Right cardiac atrium (tissue), 5 donors: ENCODE measurements at regions not wholly inside any gene's neighbourhood (a gene's known extent, or its start where the extent isn't known, plus 50 kb on each side); places are given as distances from the start of the nearest gene placed in this dataset.
A peak's percentile ranks its signal among the peaks of the same experiment; 100 is the strongest.

Experiments
- ATAC-seq, 2 donors: fragments of 200-7000 bp; cut with Tn5 transposase; one replicate each; pipeline versions ENCODE4 v1.8.0 to v1.9.1; 2020; ENCODE audit warnings: moderate library complexity in 2 of 2, mild to moderate bottlenecking in 1 of 2
- DNase-seq, 3 donors: peaks; one replicate each; pipeline ENCODE4 v3.0.0-alpha.2; 2020
- H3K27ac ChIP-seq: one replicate; pipeline ENCODE4 v1.5.1; 2013; ENCODE audit warnings: mild to moderate bottlenecking, low read length, control low read depth, moderate library complexity
- H3K27me3 ChIP-seq: one replicate; pipeline ENCODE4 v1.6.1; 2013; ENCODE audit not compliant: control insufficient read depth, insufficient read depth
- H3K4me1 ChIP-seq: one replicate; pipeline ENCODE4 v1.6.1; 2013; ENCODE audit warnings: low read length; ENCODE audit not compliant: control insufficient read depth, insufficient read depth
- H3K4me3 ChIP-seq: one replicate; pipeline ENCODE4 v1.5.1; 2013; ENCODE audit warnings: low read length, control low read depth
- H3K9me3 ChIP-seq: one replicate; pipeline ENCODE4 v1.6.1; 2013; ENCODE audit warnings: low read length; ENCODE audit not compliant: control insufficient read depth
- WGBS: extraction: QIAGEN DNeasy Blood & Tissue Kit; methylation state at CpG from one replicate; pipeline ENCODE4 v1.1.7; 2013; 5-methylcytosine and 5-hydroxymethylcytosine counted together
- intact Hi-C, 4 donors: fragments of 100-400 bp; cut with DNase I; formaldehyde crosslinking; loops; one replicate each; pipeline versions ENCODE4 v1.11.0 to v1.14.0; 2022 to 2023
- donor health status: healthy with polysubstance abuse.
- donor health status: DM: no; HTN: yes; CAD: no.
- donor health status: DM: no; HTN: no; CAD: no.
- donor health status: DM: no; HTN: yes; CAD: no; lungs with severe emphysema.
- donor health status: DM: yes; HTN: yes; CAD: no.

- Histone ChIP-seq H3K4me3 (no peak overlapping the region), H3K27me3 (no peaks in the 10 kb centered on the region), H3K4me1 (no peaks in the 10 kb centered on the region), H3K9me3 (no peaks in the 10 kb centered on the region), H3K27ac (no peak overlapping the region)
- DNase-seq = peak in 1 of 3 donors; percentile 67
- 62% methylated on average over 18 of the region's 18 CpGs for WGBS
- peak in 1 of 2 donors; percentile 68 for ATAC-seq
- intact Hi-C loops = no loop called here
Measured at GRCh38 chr15:70337277-70338186, 239.8 kb upstream of the TLE3 start.

DNA sequence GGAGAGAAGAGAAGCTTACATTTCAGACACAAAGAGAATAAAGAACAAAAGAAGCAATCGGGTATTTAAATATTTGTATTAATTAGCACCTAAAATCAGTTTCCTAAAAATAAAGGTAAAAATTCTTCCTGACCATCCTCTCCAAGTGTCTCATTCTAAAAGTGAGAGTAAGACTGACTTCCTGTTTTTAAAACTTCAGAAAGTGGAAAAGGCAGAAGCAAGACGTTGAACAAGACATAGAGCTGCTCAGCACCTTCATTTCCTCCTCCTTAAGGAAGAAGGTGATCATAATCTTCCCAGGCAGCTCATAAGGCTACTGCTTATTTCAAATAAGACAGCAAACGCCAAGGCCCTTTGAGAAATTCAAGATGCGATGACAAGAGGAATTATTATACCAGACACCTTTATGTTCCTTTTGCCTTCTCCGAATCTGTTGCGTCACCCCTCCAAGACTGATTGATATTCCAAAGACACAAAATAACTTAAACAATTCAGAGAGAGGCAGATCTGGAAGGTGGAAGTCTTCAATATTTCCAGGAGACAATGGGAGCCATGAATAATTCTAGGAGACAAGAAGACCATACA lies 238.8 kb upstream of the TLE3 start:
- ATAC-seq (no peak), DNase-seq (no peak)
- no peak overlapping the region for H3K4me3 ChIP-seq
- intact Hi-C loops = no loop called here
- 87% methylated on average over 6 of the region's 6 CpGs for WGBS
- H3K27me3 ChIP-seq = no peaks in the 10 kb centered on the region
- no peaks in the 10 kb centered on the region for H3K4me1 ChIP-seq
- no peaks in the 10 kb centered on the region for H3K9me3 ChIP-seq
- H3K27ac ChIP-seq = no peak overlapping the region

- 97% methylated on average over 5 of the region's 5 CpGs for WGBS
Measured at GRCh38 chr15:70334286-70334685, 236.6 kb upstream of the TLE3 start.

GRCh38 chr15:70329179-70329578 lies 231.5 kb upstream of the TLE3 start:
- no peaks in the 10 kb centered on the region for H3K9me3 ChIP-seq
- H3K27ac ChIP-seq = no peak overlapping the region
- H3K4me1 ChIP-seq = peaks cover 6% of the 10 kb centered on the region
- no peaks in the 10 kb centered on the region for H3K27me3 ChIP-seq
- no peak for DNase-seq
- H3K4me3 ChIP-seq = no peak overlapping the region
- no peak for ATAC-seq
- 84% methylated on average over 8 of the region's 8 CpGs for WGBS
- intact Hi-C loops = no loop called here

More at GRCh38 chr15:70334286-70334685, 236.6 kb upstream of the TLE3 start:
- Histone ChIP-seq H3K9me3 (no peaks in the 10 kb centered on the region), H3K4me3 (no peak overlapping the region), H3K27me3 (no peaks in the 10 kb centered on the region), H3K4me1 (no peaks in the 10 kb centered on the region), H3K27ac (no peak overlapping the region)
- no peak for DNase-seq
- ATAC-seq = no peak
- intact Hi-C loops = no loop called here

- H3K27ac ChIP-seq = no peak overlapping the region
- ATAC-seq (no peak), DNase-seq (no peak)
- H3K9me3 ChIP-seq = no peaks in the 10 kb centered on the region
- no peaks in the 10 kb centered on the region for H3K27me3 ChIP-seq
- H3K4me3 ChIP-seq = no peak overlapping the region
- intact Hi-C loops = no loop called here
- peaks cover 6% of the 10 kb centered on the region for H3K4me1 ChIP-seq
- WGBS = 46% methylated on average over 3 of the region's 3 CpGs
Measured at GRCh38 chr15:70328679-70329115, 231.0 kb upstream of the TLE3 start.

GRCh38 chr15:70327856-70328678 lies 230.3 kb upstream of the TLE3 start:
- peak; percentile 50 to 61 for ATAC-seq
- 27% methylated on average over 8 of the region's 8 CpGs for WGBS
- intact Hi-C loops = no loop called here
- H3K9me3 ChIP-seq = no peaks in the 10 kb centered on the region
- DNase-seq = peak in 2 of 3 donors; percentile 65 to 75
- H3K4me1 ChIP-seq = peaks cover 11% of the 10 kb centered on the region
- H3K27ac ChIP-seq = no peak overlapping the region
- H3K4me3 ChIP-seq = no peak overlapping the region
- no peaks in the 10 kb centered on the region for H3K27me3 ChIP-seq

DNA sequence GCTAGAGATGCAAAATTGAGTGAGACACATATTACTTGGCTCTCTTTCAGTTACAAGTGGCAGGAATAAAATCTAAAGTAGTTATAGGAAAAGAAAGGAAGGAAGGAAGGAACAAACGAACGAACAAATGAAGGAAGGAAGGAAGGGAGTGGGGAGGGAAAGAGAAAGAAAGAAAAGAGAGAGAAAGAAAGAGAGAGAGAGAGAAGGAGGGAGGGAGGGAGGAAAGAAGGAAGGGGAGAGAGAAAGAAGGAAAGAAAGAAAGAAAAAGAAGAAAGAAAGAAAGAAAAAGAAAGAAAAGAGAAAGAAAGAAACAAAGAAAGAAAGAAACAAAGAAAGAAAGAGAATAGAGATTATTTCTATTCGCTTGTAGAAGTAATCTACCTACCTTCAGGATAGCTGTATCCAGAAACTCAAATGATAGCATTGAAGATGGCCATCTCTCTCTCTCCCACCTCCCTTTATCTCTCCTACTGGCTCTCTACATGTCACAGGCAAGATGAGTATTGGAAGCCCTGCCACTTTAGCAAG lies 229.7 kb upstream of the TLE3 start:
- Histone ChIP-seq H3K9me3 (no peaks in the 10 kb centered on the region), H3K4me3 (no peak overlapping the region), H3K27me3 (no peaks in the 10 kb centered on the region), H3K4me1 (peaks cover 14% of the 10 kb centered on the region), H3K27ac (no peak overlapping the region)
- intact Hi-C loops = no loop called here
- WGBS = 78% methylated on average over 3 of the region's 3 CpGs
- DNase-seq = no peak
- ATAC-seq = no peak

- Histone ChIP-seq H3K4me3 (no peak overlapping the region), H3K27me3 (no peaks in the 10 kb centered on the region), H3K9me3 (no peaks in the 10 kb centered on the region), H3K27ac (no peak overlapping the region), H3K4me1 (peaks cover 28% of the 10 kb centered on the region)
- intact Hi-C loops = no loop called here
- DNase-seq (no peak), ATAC-seq (no peak)
- WGBS = 70% methylated on average over 15 of the region's 15 CpGs
Measured at GRCh38 chr15:70324001-70324974, 226.6 kb upstream of the TLE3 start.

- no peak overlapping the region for H3K4me3 ChIP-seq
- peak; percentile 70 to 79 for ATAC-seq
- no peak overlapping the region for H3K27ac ChIP-seq
- H3K4me1 ChIP-seq = peaks cover 25% of the 10 kb centered on the region
- no peaks in the 10 kb centered on the region for H3K27me3 ChIP-seq
- peak; percentile 68 to 90 (median 88) for DNase-seq
- WGBS = 43% methylated on average over 11 of the region's 11 CpGs
- no peaks in the 10 kb centered on the region for H3K9me3 ChIP-seq
- intact Hi-C loops = no loop called here
Measured at GRCh38 chr15:70323111-70323851, 225.6 kb upstream of the TLE3 start.
